Hepatocyte (in vitro differentiated cells): ENCODE measurements at regions not wholly inside any gene's neighbourhood (a gene's known extent, or its start where the extent isn't known, plus 50 kb on each side); places are given as distances from the start of the nearest gene placed in this dataset.

Experiments
- CTCF ChIP-seq: fragments of 200-600 bp; sonication (generic); IDR thresholded peaks from 2 replicates; pipeline ENCODE4 v1.5.1; 2016; ENCODE audit warnings: antibody characterized with exemption, mild to moderate bottlenecking; ENCODE audit not compliant: poor library complexity
- EZH2 ChIP-seq: fragments of 200-600 bp; sonication (generic); IDR thresholded peaks from 2 replicates; pipeline ENCODE4 v1.6.1; 2016; ENCODE audit warnings: antibody characterized with exemption, mild to moderate bottlenecking, borderline replicate concordance
- EZH2phosphoT487 ChIP-seq: fragments of 200-600 bp; sonication (generic); IDR thresholded peaks from one replicate; pipeline ENCODE4 v1.6.1; 2018; ENCODE audit warnings: antibody characterized with exemption, mild to moderate bottlenecking, low read depth, moderate library complexity; ENCODE audit not compliant: unreplicated experiment, severe bottlenecking

- TF ChIP-seq CTCF: no peak
- no peak for TF ChIP-seq EZH2phosphoT487
- TF ChIP-seq EZH2: no peak
These were observed 274.3 kb upstream of the CAMK1G start for GRCh38 chr1:209309198-209309597.
